ENCODE measurements at regions not wholly inside any gene's neighbourhood (a gene's known extent, or its start where the extent isn't known, plus 50 kb on each side); places are given as distances from the start of the nearest gene placed in this dataset.

DNA sequence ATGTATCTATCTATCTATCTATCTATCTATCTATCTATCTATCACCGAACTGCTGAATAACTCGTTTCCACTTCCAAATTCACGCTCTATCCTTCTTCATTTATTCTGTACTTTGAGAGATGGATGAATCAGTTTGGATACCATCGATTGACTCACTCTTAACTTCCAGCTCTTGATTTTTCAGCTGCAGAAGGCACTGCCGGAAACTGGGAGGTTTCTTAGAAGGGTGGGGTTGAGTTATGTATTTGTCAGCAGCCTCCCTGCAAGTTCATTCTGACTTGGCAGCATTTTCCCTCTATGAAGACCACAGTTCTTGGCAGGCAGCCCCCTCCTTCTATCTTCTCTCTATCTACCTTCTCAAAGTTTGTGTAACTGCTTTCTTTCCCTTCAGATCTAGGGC is 112.0 kb upstream of the MAGEB18 start (continued):
- no peak for TF ChIP-seq ZNF280C (tag by site-specific recombination; IDR thresholded peaks at IDR 0.05)

- Histone ChIP-seq H3K27ac (ENCODE audit: extremely low read depth, low read depth, low read length) (no peak overlapping the region), H3K36me3 (ENCODE audit: control insufficient read depth in 2 of 2, insufficient read depth in 1 of 2, low read length in 2 of 2) (no peaks in the 10 kb centered on the region), H3K9me3 (ENCODE audit: control insufficient read depth, insufficient read depth, low read depth, low read length) (no peaks in the 10 kb centered on the region), H3K4me1 (ENCODE audit: control insufficient read depth, insufficient read depth, low read length) (no peaks in the 10 kb centered on the region), H3K4me3 (ENCODE audit: low read depth, low read length) (no peak overlapping the region)
- POLR2A ChIA-PET, result no interaction called here
- CTCF ChIA-PET, result no interaction called here
- TF ChIP-seq SETDB1 (IDR thresholded peaks at IDR 0.05; ENCODE audit: insufficient read length, low read length) (no peak), TRIM28 (IDR thresholded peaks at IDR 0.05; ENCODE audit: borderline replicate concordance, low read length) (no peak), KLF17 (tag by site-specific recombination; IDR thresholded peaks at IDR 0.05) (no peak), ZBTB10 (tag by site-specific recombination; IDR thresholded peaks at IDR 0.05) (no peak), ZNF513 (tag by site-specific recombination; IDR thresholded peaks at IDR 0.05) (no peak), ZFHX2 (tag by site-specific recombination; conservative IDR thresholded peaks at IDR 0.05) (no peak), ZNF133 (tag by site-specific recombination; IDR thresholded peaks at IDR 0.05) (no peak), ZNF202 (tag by site-specific recombination; IDR thresholded peaks at IDR 0.05; ENCODE audit: borderline replicate concordance) (no peak)
- TF ChIP-seq, protein P1, sequence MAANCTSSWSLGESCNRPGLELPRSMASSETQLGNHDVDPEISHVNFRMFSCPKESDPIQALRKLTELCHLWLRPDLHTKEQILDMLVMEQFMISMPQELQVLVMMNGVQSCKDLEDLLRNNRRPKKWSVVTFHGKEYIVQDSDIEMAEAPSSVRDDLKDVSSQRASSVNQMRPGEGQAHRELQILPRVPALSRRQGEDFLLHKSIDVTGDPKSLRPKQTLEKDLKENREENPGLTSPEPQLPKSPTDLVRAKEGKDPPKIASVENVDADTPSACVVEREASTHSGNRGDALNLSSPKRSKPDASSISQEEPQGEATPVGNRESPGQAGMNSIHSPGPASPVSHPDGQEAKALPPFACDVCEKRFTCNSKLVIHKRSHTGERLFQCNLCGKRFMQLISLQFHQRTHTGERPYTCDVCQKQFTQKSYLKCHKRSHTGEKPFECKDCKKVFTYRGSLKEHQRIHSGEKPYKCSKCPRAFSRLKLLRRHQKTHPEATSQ (tag by site-specific recombination; IDR thresholded peaks at IDR 0.05), result no peak
- TF ChIP-seq, protein P2, sequence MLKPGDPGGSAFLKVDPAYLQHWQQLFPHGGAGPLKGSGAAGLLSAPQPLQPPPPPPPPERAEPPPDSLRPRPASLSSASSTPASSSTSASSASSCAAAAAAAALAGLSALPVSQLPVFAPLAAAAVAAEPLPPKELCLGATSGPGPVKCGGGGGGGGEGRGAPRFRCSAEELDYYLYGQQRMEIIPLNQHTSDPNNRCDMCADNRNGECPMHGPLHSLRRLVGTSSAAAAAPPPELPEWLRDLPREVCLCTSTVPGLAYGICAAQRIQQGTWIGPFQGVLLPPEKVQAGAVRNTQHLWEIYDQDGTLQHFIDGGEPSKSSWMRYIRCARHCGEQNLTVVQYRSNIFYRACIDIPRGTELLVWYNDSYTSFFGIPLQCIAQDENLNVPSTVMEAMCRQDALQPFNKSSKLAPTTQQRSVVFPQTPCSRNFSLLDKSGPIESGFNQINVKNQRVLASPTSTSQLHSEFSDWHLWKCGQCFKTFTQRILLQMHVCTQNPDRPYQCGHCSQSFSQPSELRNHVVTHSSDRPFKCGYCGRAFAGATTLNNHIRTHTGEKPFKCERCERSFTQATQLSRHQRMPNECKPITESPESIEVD (tag by site-specific recombination; IDR thresholded peaks at IDR 0.05), result no peak
Observed at GRCh38 chrX:26032111-26032912, 105.8 kb upstream of the MAGEB18 start.

Measured in HEK293 (cell line).